IPS-18a (cell line): ENCODE measurements at regions not wholly inside any gene's neighbourhood (a gene's known extent, or its start where the extent isn't known, plus 50 kb on each side); places are given as distances from the start of the nearest gene placed in this dataset.
"Not testable (repeated sequence)": the region's sequence is repeated elsewhere in the genome, so short reads cannot be mapped to it uniquely, and the experiment has no call there.

Experiments
- H3K27ac ChIP-seq: one replicate; pipeline ENCODE4 v1.5.1; 2013; ENCODE audit warnings: low read length
- H3K27me3 ChIP-seq: one replicate; pipeline ENCODE4 v1.6.1; 2013; ENCODE audit warnings: mild to moderate bottlenecking, low read length; ENCODE audit not compliant: control insufficient read depth, insufficient read depth
- H3K36me3 ChIP-seq: one replicate; pipeline ENCODE4 v1.6.1; 2013; ENCODE audit warnings: low read depth, low read length; ENCODE audit not compliant: control insufficient read depth
- H3K4me1 ChIP-seq: one replicate; pipeline ENCODE4 v1.6.1; 2013; ENCODE audit warnings: low read depth, low read length; ENCODE audit not compliant: control insufficient read depth
- H3K4me3 ChIP-seq: one replicate; pipeline ENCODE4 v1.5.1; 2013; ENCODE audit warnings: low read length
- H3K9ac ChIP-seq: one replicate; pipeline ENCODE4 v1.6.1; 2013; ENCODE audit warnings: mild to moderate bottlenecking, low read length, moderate library complexity
- H3K9me3 ChIP-seq: one replicate; pipeline ENCODE4 v1.6.1; 2013; ENCODE audit warnings: low read depth, low read length; ENCODE audit not compliant: control insufficient read depth

- no peak overlapping the region for H3K4me3 ChIP-seq
- peaks cover 3% of the 10 kb centered on the region for H3K9me3 ChIP-seq
Observed at GRCh38 chr1:232333419-232333767, 296.5 kb downstream of the SIPA1L2 start.

GRCh38 chr1:232332710-232333418 lies 297.1 kb downstream of the SIPA1L2 start:
- H3K27ac ChIP-seq, H3K9ac ChIP-seq, H3K4me3 ChIP-seq, H3K4me1 ChIP-seq, H3K36me3 ChIP-seq, H3K27me3 ChIP-seq, H3K9me3 ChIP-seq: not testable (repeated sequence)

More at GRCh38 chr1:232333419-232333767, 296.5 kb downstream of the SIPA1L2 start:
- Histone ChIP-seq H3K36me3 (no peaks in the 10 kb centered on the region), H3K4me1 (no peaks in the 10 kb centered on the region), H3K9ac (no peak overlapping the region), H3K27ac (no peak overlapping the region), H3K27me3 (no peaks in the 10 kb centered on the region)

- no peak overlapping the region for H3K27ac ChIP-seq
- peaks cover 3% of the 10 kb centered on the region for H3K9me3 ChIP-seq
- H3K9ac ChIP-seq, result no peak overlapping the region
- no peaks in the 10 kb centered on the region for H3K36me3 ChIP-seq
- H3K4me1 ChIP-seq, result peaks cover 4% of the 10 kb centered on the region
- H3K27me3 ChIP-seq, result no peaks in the 10 kb centered on the region
- no peak overlapping the region for H3K4me3 ChIP-seq
Observed at GRCh38 chr1:232329103-232329813, 300.7 kb downstream of the SIPA1L2 start.

- Histone ChIP-seq H3K27me3 (no peaks in the 10 kb centered on the region), H3K9me3 (peaks cover 3% of the 10 kb centered on the region), H3K27ac (no peak overlapping the region)
Observed at GRCh38 chr1:232328486-232329102, 301.3 kb downstream of the SIPA1L2 start.

GRCh38 chr1:232327899-232328298 lies 302.0 kb downstream of the SIPA1L2 start:
- Histone ChIP-seq H3K4me1 (peaks cover 4% of the 10 kb centered on the region), H3K9me3 (peaks cover 3% of the 10 kb centered on the region), H3K9ac (no peak overlapping the region), H3K36me3 (no peaks in the 10 kb centered on the region), H3K4me3 (no peak overlapping the region), H3K27me3 (no peaks in the 10 kb centered on the region), H3K27ac (no peak overlapping the region)

More at GRCh38 chr1:232328486-232329102, 301.3 kb downstream of the SIPA1L2 start:
- Histone ChIP-seq H3K36me3 (no peaks in the 10 kb centered on the region), H3K9ac (no peak overlapping the region), H3K4me1 (peaks cover 4% of the 10 kb centered on the region), H3K4me3 (no peak overlapping the region)

GRCh38 chr1:232327269-232327668 lies 302.7 kb downstream of the SIPA1L2 start:
- H3K27me3 ChIP-seq, result no peaks in the 10 kb centered on the region
- H3K9me3 ChIP-seq, result peaks cover 3% of the 10 kb centered on the region
- no peak overlapping the region for H3K4me3 ChIP-seq
- no peak overlapping the region for H3K9ac ChIP-seq
- H3K36me3 ChIP-seq, result no peaks in the 10 kb centered on the region
- no peak overlapping the region for H3K27ac ChIP-seq
- peaks cover 4% of the 10 kb centered on the region for H3K4me1 ChIP-seq

- no peak overlapping the region for H3K27ac ChIP-seq
- H3K4me3 ChIP-seq, result no peak overlapping the region
- no peaks in the 10 kb centered on the region for H3K9me3 ChIP-seq
- H3K4me1 ChIP-seq, result peaks cover 7% of the 10 kb centered on the region
- no peak overlapping the region for H3K9ac ChIP-seq
- no peaks in the 10 kb centered on the region for H3K36me3 ChIP-seq
- H3K27me3 ChIP-seq, result no peaks in the 10 kb centered on the region
Observed at GRCh38 chr1:232322162-232322734, 307.7 kb downstream of the SIPA1L2 start.

- Histone ChIP-seq H3K9ac (no peak overlapping the region), H3K4me3 (no peak overlapping the region), H3K27ac (no peak overlapping the region), H3K36me3 (no peaks in the 10 kb centered on the region), H3K27me3 (no peaks in the 10 kb centered on the region), H3K9me3 (no peaks in the 10 kb centered on the region), H3K4me1 (peaks cover 2% of the 10 kb centered on the region)
Observed at GRCh38 chr1:232319518-232320210, 310.3 kb downstream of the SIPA1L2 start.

GRCh38 chr1:232319072-232319471 lies 310.9 kb downstream of the SIPA1L2 start:
- Histone ChIP-seq H3K4me1 (peaks cover 2% of the 10 kb centered on the region), H3K36me3 (no peaks in the 10 kb centered on the region), H3K9me3 (no peaks in the 10 kb centered on the region), H3K4me3 (no peak overlapping the region), H3K27ac (no peak overlapping the region), H3K27me3 (no peaks in the 10 kb centered on the region), H3K9ac (no peak overlapping the region)

GRCh38 chr1:232318143-232318542 lies 311.8 kb downstream of the SIPA1L2 start:
- Histone ChIP-seq H3K9ac (no peak overlapping the region), H3K4me3 (no peak overlapping the region), H3K27me3 (no peaks in the 10 kb centered on the region), H3K36me3 (no peaks in the 10 kb centered on the region), H3K27ac (no peak overlapping the region), H3K4me1 (peaks cover 2% of the 10 kb centered on the region), H3K9me3 (no peaks in the 10 kb centered on the region)

- no peaks in the 10 kb centered on the region for H3K27me3 ChIP-seq
- peaks cover 2% of the 10 kb centered on the region for H3K4me1 ChIP-seq
- no peak overlapping the region for H3K9ac ChIP-seq
- no peak overlapping the region for H3K27ac ChIP-seq
- no peaks in the 10 kb centered on the region for H3K9me3 ChIP-seq
- no peaks in the 10 kb centered on the region for H3K36me3 ChIP-seq
- no peak overlapping the region for H3K4me3 ChIP-seq
Observed at GRCh38 chr1:232317350-232317749, 312.6 kb downstream of the SIPA1L2 start.
